ENCODE measurements at regions not wholly inside any gene's neighbourhood (a gene's known extent, or its start where the extent isn't known, plus 50 kb on each side); places are given as distances from the start of the nearest gene placed in this dataset.

GRCh38 chr2:103525756-103526155, 763.9 kb downstream of the TMEM182 start:
- no peak for DNase-seq

- DNase-seq: no peak
These were observed 764.9 kb downstream of the TMEM182 start for GRCh38 chr2:103526757-103527156.

DNA sequence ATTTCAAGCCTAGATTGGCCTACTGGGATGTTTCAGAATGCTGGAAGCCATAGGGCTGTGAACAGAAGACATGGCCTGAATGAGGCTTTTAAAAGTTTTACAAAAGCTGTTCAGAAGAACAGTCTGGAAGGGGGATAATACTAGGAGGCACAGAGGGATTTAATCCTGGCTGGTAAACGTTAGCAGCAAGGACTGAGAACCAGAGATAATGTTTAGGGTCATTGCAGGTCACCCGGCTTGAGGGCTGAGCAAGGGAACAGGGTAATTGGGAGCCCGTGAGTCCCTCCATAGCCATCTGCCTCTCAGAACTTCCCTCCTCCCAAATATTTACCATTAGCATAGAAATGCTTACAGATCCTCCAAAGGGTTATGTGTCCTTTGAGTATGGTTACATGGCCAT, 765.4 kb downstream of the TMEM182 start:
- no peak for DNase-seq

DNA sequence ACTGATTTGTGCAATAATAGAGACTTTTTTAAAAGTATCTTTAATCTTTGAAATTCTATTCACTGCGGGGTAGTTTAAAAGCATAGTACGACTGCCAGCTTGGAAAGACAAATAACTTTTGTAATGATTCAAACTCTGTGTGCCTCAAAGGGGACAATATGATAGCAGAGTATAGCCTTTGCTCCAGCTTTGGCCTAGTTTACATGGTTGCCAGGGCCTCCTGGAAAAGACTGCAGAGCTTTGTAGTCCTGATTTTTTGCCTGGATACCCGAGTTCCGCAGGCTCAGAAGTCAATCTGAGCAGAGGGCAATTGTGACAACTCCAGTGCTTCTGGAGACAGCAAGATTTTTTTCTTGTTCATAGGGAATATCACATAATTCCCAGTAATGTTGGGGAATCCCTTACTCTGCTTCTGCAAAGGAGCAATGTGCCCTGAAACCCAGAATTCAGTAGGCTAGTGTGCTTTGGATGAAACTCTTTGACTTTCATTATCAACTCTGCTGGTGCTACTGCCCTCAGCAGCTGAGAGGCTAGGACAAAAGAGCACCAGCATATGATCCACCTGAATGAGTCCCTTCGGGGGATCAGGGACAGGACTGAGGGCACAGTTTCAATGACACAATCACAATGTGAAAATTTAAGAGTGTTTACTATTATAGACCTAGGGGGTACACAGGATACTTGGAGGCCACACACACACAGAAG, 768.1 kb downstream of the TMEM182 start:
- DNase-seq: no peak

DNA sequence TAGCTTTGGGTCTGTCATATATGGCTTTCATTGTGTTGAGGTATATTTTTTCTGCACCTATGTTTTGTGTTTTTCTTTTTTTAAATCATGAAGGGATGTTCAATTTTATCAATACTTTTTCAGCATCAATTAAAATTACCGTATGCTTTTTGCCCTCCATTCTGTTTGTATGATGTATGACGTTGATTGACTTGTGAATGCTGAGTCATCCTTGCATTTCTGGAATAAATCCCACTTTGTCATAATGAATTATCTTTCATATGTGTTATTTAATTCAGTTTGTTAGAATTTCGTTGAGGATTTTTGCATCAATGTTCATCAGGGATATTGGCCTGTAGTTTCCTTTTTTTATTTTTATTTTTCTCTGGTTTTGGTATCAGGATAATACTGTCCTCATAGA, 790.9 kb downstream of the TMEM182 start:
- no peak for DNase-seq

GRCh38 chr2:103594823-103595222, 833.0 kb downstream of the TMEM182 start:
- DNase-seq: no peak

DNA sequence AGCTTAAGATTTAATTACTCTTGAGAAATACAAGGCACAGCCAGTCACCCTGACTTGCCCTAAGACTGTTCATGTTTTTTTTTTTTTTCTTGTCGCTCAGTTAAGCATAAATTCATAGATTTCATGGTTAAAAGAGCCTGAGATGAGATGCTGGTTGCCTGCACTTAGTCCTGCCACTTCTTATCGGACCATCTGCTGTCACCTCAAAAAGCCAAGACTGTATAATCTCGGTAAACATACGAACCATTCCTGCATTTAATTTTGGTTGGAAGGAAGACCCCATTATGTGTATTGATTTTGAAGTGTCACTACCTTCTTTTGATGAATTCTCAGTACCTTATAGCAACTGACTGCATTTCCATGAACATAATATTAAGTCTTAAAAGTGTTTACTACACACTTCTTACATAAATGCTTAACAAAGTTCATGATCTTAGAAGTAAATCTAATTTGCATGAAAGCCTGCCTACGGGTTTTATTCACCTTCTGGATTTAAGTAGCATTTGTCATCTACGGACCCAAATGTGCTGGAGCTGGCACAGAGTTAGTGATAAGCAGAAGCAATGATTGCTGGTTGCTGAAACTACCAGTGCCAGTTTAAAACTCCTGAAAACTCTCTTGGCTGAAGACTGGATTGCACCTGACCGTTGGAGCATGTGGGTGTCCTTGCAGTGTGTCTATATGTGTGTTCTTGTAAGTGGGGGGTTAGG, 843.4 kb downstream of the TMEM182 start:
- no peak for DNase-seq

- no peak for DNase-seq
These were observed 853.8 kb downstream of the TMEM182 start for GRCh38 chr2:103615611-103616105.

GRCh38 chr2:103616891-103617290, 855.1 kb downstream of the TMEM182 start:
- no peak for DNase-seq

- no peak for DNase-seq
These were observed 856.3 kb downstream of the TMEM182 start for GRCh38 chr2:103618112-103618511.

- DNase-seq: no peak
These were observed 865.5 kb downstream of the TMEM182 start for GRCh38 chr2:103627301-103627700.

- DNase-seq: no peak
These were observed 877.1 kb downstream of the TMEM182 start for GRCh38 chr2:103638978-103639377.

DNA sequence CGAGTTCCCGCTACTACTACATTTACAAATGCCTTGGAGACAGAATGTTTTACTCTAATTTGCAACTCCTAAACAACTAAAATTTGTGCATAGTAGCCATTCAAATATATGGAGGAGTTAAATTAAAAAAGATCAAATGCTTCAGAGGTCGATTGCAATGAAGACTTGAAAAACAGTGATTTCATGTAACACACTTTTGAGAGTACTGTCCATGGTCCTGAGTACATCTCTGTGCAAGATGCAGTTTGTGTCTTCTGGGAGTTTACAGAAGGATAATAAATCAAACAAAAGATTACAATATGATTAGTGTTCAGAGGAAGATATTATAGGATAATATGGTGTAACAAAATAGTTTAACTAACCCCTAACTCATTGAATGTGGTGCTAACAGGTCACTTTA, 894.7 kb downstream of the TMEM182 start:
- DNase-seq: no peak

DNA sequence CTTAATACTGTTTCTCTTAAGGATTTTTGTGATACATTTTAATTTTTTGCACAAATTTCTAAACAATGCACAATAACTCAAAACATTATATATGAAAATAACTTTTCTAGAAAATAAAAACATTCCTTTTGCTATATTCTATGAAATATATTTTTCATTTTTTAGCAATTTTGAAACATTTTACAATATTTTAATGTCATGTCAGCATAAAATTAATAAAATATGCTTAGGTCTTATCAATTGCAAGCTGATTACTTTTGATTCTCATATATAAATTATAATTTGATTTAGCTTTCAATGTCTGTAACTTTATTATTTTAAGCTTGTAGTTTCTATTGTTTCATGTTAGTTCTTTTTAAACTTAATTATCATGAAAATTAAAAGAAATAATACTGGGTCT, 898.7 kb downstream of the TMEM182 start:
- DNase-seq: no peak

- no peak for DNase-seq
These were observed 899.1 kb downstream of the TMEM182 start for GRCh38 chr2:103660947-103661346.

GRCh38 chr2:103664690-103665089, 902.9 kb downstream of the TMEM182 start:
- DNase-seq: no peak

DNA sequence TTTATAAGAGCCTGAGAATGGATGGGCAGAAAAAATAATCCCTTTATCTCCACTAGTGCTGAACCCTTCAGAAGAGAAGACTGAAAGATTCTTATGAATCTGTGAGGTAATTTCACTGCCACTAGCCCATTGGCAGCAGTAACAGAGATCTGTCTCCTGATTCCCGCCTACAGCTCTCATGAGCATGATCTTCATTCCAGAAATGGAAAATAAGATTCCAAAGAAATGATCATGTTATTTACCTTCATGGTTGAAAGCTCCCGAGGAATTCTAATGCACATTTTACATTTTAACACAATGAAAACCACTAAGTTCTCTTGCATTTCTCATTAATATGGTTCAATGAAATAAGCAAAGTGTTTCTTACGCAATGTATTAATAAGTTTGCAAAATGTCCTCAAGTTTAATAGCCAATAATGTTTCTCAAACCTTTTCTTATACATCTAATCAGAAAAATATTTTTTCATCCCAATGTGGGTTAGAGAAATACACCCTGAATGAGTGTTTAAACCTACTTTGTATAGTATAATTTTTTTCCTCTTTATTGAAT, 905.6 kb downstream of the TMEM182 start:
- DNase-seq: no peak

- DNase-seq: no peak
These were observed 907.7 kb downstream of the TMEM182 start for GRCh38 chr2:103669531-103669930.

Measured in activated CD4-positive, alpha-beta T cell treated with anti-CD3 and anti-CD28 coated beads for 48 hours (primary cell).